HUDEP-2 (cell line): ENCODE measurements at regions not wholly inside any gene's neighbourhood (a gene's known extent, or its start where the extent isn't known, plus 50 kb on each side); places are given as distances from the start of the nearest gene placed in this dataset.
"Not testable (repeated sequence)": the region's sequence is repeated elsewhere in the genome, so short reads cannot be mapped to it uniquely, and the experiment has no call there.

Experiments used
- DNase-seq, 76 experiments: peaks; one replicate each; lab custom pipeline; 2025; ENCODE audit not compliant: unreplicated experiment in 76 of 76; lab: John Stamatoyannopoulos, UW

- DNase-seq = no peak
These were observed 970.2 kb upstream of the COX7C start for GRCh38 chr5:85647349-85648127.

- DNase-seq = no peak
These were observed 969.2 kb upstream of the COX7C start for GRCh38 chr5:85648495-85648894.

- DNase-seq = no peak
These were observed 966.0 kb upstream of the COX7C start for GRCh38 chr5:85651731-85652130.

GRCh38 chr5:85654144-85654543 is 963.6 kb upstream of the COX7C start:
- DNase-seq = not testable (repeated sequence)

GRCh38 chr5:85656050-85656449 is 961.7 kb upstream of the COX7C start:
- DNase-seq = no peak

DNA sequence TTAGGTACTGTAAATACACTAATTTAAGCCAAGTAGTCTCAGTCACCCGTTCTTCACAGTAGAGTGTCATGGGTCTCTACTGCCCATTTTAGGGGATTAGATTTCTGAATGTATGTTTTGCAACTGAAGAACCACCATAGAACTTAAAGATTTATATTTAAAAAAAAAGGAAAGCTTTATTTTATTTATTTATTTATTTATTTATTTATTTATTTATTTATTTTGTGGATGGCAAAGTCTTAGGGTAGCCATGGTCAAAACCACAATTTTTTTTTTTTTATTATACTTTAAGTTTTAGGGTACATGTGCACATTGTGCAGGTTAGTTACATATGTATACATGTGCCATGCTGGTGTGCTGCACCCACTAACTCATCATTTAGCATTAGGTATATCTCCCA is 960.4 kb upstream of the COX7C start:
- DNase-seq = not testable (repeated sequence)

DNA sequence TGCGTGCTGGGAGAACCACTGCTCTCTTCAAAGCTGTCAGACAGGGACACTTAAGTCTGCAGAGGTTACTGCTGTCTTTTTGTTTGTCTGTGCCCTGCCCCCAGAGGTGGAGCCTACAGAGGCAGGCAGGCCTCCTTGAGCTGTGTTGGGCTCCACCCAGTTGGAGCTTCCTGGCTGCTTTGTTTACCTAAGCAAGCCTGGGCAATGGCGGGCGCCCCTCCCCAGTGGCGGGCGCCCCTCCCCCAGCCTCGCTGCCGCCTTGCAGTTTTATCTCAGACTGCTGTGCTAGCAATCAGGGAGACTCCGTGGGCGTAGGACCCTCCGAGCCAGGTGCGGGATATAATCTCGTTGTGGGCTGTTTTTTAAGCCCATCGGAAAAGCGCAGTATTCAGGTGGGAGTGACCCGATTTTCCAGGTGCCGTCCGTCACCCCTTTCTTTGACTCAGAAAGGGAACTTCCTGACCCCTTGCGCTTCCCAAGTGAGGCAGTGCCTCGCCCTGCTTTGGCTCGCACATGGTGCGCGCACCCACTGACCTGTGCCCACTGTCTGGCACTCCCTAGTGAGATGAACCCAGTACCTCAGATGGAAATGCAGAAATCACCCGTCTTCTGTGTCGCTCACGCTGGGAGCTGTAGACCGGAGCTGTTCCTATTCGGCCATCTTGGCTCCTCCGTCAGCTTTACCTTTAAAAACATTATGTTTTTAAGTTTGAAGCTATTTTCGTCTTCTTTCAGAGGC is 954.6 kb upstream of the COX7C start:
- DNase-seq = not testable (repeated sequence)

GRCh38 chr5:85663708-85664031 is 954.1 kb upstream of the COX7C start:
- no peak for DNase-seq

GRCh38 chr5:85670417-85670816 is 947.3 kb upstream of the COX7C start:
- no peak for DNase-seq

DNA sequence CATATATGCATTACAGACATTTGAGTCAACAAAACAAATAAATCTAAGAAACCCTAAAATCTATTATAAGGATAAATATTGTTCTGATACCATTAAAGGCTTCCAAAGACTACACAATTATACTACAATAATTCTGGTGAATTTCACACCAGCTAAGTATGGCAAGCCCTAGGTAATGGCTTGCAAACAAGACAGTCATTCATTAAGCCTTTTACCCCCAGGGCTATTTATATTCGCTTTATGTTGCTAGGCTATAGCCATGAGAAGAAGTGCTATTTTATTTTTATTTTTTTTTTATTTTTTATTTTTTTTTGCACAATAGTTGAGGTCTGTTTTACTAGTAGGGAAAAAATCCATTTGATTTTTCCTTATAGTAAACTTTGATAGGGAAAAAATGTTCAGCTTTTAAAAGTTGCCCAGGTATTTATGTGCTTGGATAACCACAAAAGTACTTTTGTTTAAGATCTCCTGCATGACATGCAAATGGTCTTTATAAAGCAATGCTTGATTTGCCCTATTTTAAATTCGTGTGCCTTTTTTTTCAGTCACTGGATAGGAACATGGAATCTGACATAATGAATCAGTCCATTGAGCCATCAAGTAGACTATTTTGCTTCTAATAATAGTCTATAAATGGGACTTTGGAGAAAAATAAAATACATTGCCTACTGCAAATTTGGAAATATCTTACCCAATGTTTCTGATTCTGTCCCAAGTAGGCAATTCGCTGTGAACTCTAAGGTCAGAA is 946.3 kb upstream of the COX7C start:
- DNase-seq = no peak

DNA sequence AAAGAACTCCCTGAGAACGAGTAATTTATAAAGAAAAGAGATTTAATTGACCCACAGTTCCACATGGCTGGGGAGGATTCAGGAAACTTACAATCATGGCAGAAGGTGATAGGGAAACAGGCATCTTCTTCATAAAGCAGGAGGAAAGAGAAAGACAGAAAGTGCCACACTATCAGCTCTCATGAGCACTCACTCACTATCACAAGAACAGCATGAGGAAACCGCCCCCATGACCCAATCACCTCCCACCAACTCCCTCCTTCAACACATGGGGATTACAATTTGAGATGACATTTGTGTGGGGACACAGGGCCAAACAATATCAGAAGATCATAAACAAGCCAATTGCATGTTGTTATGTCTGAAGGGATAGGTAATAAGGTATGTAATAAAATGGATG is 935.9 kb upstream of the COX7C start:
- DNase-seq = peak in 2 of 76 experiments; percentile 0 to 2

- no peak for DNase-seq
These were observed 933.4 kb upstream of the COX7C start for GRCh38 chr5:85684351-85684750.

GRCh38 chr5:85703296-85703695 is 914.4 kb upstream of the COX7C start:
- no peak for DNase-seq

GRCh38 chr5:85709728-85710127 is 908.0 kb upstream of the COX7C start:
- DNase-seq = no peak

- DNase-seq = no peak
These were observed 901.2 kb upstream of the COX7C start for GRCh38 chr5:85716344-85717202.

DNA sequence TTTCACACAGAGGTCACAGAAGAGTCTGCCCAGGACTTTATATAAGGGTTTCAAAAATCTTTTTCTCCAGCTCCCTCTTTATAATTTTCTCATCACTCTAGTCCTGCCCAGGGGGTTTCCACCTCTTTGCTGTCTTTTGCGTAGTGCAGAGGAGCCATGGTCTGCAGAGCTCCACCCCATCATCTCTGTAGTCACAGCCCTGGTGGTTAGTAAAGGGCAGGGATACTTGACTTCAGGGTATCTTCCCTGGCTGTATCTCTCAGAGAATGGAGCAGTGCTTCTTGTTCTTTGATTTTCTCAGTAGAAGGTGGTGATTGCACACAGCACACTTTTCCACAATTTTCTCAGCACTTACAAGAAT is 900.6 kb upstream of the COX7C start:
- no peak for DNase-seq

DNA sequence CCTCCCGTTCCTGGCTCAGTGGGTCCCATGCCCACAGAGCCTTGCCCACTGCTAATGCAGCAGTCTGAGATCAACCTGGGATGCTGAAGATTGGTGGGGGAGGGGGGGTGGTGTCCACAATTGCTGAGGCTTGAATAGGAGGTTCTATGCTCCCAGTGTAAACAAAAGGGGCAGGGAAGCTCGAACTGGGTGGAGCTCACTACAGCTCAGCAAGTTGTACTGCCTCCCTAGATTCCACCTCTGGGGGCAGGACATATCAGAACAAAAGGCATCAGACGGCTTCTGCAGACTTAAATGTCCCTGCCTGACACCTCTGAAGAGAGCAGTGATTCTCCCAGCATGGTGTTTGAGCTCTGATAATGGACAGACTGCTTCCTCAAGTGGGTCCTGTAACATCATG is 885.6 kb upstream of the COX7C start:
- no peak for DNase-seq

GRCh38 chr5:85741972-85742371 is 875.8 kb upstream of the COX7C start:
- DNase-seq = no peak

GRCh38 chr5:85760519-85760918 is 857.2 kb upstream of the COX7C start:
- no peak for DNase-seq

GRCh38 chr5:85769347-85769746 is 848.4 kb upstream of the COX7C start:
- no peak for DNase-seq

DNA sequence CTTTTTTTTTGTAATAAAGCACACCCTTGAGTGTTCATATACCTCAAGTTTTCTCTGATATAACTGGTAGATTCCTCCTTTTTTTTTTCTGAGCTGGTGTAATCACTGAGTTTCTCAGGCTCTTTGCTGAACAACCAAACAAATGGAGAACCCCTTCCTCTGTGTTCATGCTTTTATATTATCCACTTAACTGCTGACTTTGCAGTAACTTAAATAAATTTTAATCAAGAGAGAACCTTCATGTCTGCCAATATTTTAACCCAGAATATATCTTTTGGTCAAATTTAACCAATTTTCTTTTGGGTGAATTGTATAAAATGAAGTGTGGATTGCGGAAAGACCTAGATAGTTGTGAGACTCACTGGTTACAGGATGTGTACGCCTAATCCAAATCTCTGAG is 833.0 kb upstream of the COX7C start:
- DNase-seq = no peak
